ENCODE measurements at regions not wholly inside any gene's neighbourhood (a gene's known extent, or its start where the extent isn't known, plus 50 kb on each side); places are given as distances from the start of the nearest gene placed in this dataset.

DNA sequence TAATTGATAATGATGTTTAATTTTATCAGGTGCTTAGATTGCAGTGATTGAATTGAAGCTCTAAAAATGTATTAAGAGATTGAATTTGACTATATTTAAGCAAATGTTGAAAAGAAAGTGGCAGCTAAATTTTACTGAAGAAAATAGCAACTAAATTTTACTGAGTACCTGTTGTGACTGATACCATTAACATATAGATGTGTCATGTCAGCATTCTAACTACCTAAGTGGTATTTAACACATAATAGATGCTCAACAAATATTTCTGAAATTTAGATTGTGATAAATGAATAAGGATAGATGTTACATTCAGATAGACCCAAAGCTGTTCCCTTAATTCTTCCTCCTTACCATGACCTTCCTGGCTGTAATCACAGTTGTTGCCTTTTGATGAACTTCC lies 350.9 kb upstream of the VWC2 start:
- TF ChIP-seq, protein P1, sequence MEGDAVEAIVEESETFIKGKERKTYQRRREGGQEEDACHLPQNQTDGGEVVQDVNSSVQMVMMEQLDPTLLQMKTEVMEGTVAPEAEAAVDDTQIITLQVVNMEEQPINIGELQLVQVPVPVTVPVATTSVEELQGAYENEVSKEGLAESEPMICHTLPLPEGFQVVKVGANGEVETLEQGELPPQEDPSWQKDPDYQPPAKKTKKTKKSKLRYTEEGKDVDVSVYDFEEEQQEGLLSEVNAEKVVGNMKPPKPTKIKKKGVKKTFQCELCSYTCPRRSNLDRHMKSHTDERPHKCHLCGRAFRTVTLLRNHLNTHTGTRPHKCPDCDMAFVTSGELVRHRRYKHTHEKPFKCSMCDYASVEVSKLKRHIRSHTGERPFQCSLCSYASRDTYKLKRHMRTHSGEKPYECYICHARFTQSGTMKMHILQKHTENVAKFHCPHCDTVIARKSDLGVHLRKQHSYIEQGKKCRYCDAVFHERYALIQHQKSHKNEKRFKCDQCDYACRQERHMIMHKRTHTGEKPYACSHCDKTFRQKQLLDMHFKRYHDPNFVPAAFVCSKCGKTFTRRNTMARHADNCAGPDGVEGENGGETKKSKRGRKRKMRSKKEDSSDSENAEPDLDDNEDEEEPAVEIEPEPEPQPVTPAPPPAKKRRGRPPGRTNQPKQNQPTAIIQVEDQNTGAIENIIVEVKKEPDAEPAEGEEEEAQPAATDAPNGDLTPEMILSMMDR (conservative IDR thresholded peaks at IDR 0.05), result no peak
- TF ChIP-seq EZH2 (IDR thresholded peaks at IDR 0.05; ENCODE audit: low read depth), result no peak

Measured in PC-9 (cell line).